Activated CD8-positive, alpha-beta memory T cell treated with anti-CD3 and anti-CD28 coated beads for 48 hours (primary cell): ENCODE measurements at regions not wholly inside any gene's neighbourhood (a gene's known extent, or its start where the extent isn't known, plus 50 kb on each side); places are given as distances from the start of the nearest gene placed in this dataset.
A peak's percentile ranks its signal among the peaks of the same experiment; 100 is the strongest.

Source experiments
- DNase-seq, 3 experiments: peaks; one replicate each; pipeline ENCODE4 v3.0.0-alpha.2; 2020; ENCODE audit warnings: low read depth in 2 of 3, low spot score in 2 of 3

DNA sequence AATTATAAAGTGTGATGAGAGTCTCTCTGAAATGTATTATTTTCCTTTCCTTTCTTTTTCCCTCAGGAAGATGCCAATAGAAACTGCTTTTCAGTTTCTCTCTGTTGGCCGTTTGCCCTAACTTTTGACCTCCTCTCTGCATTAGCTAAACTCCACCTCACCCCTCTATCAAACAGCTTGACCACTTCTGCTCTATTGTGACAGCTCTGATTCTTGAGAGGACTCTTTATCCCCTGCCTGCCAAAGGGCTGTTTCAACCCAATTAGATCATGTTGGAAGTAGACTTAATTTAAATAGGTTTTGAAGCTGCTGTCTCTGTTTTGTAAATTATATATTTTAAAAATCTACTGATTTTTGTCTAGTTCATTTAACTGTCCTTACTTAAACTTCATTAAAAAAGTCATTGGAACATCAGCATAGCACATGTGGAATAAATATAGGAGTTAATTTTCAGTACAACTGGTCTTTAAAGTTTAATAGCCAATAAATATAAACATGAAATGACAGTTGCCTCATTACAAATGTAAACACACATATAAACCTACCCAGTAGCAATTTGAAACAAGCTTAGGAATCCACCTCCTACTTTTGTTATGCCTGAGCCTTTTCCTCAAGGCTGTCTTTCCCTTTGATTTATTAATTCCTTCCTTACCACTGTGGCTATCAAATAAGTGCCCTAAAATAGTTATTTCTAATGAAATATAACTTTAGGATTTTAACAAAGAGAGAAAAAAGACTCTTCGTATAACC, 152.0 kb downstream of the CHRM3 start:
- no peak for DNase-seq

DNA sequence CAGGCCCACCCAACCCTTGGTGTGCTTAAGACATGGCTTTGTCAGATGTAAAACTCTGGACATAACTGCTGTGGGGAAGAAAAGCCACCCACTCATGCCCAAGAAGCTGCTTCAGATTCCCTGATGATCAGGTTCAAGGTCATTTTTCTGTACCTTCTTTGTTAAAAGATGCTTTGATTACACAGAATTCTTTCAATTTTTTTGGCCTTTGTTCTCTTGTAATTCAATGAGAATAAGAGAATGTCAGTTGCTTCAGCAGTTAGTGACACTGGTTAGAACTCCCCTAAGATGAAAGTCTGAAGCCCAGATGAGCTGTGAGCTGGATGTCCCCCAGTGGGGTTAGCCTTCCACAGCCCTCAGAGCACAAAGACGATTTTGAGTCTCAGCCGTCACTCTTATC, 152.7 kb downstream of the CHRM3 start:
- DNase-seq = no peak

DNA sequence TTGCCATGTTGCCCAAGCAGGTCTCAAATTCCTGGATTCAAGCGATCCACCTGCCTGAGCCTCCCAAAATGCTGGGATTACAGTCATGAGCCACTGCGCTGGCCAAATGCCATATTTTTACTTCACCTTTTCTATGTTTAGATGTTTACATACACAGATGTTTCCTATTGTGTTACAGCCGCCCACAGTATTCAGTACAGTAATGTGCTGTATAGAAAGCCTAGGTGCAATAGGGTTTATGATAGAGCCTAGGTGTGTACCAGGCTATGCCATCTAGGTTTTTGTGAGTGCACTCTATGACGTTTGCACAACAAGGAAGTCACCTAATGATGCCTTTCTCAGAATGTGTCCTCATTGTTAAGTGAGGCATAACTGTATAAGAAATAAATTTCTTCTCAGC, 153.4 kb downstream of the CHRM3 start:
- DNase-seq = no peak

DNA sequence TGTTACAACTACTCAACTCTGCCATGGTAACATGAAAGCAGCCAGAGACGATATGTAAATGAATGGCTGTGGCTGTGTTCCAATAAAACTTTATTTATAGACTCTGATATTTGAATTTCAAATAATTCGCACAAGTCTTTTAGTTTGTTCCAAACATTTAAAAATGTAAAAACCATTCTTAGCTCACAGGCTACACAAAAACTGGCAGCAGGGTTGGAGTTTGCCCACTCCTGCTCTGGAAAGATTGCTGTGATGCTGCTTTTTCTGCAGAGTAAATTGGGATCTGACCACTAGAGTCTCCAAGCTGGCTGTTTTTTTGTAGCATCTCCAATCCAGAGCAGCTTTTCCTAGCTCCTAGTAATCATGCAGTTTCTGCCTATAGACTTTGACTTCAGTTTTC, 157.5 kb downstream of the CHRM3 start:
- DNase-seq = no peak

DNA sequence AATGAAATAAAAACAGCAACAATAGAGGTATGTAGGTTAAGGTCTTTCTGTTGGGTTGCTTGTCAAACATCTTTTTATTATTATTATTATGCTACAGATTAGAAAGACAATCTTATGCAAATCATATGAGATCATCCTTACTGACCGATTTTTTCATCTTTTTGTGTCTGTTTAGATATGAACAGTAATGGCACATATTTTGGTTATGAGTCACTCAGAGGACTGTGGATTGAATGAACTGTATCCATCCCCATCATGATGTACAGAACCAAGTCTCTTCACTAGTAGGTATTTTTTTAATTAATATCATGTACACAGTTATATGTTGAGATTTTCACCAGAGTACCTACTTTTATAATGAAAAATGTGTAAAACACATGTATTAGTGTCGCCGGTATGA, 159.1 kb downstream of the CHRM3 start:
- no peak for DNase-seq

DNA sequence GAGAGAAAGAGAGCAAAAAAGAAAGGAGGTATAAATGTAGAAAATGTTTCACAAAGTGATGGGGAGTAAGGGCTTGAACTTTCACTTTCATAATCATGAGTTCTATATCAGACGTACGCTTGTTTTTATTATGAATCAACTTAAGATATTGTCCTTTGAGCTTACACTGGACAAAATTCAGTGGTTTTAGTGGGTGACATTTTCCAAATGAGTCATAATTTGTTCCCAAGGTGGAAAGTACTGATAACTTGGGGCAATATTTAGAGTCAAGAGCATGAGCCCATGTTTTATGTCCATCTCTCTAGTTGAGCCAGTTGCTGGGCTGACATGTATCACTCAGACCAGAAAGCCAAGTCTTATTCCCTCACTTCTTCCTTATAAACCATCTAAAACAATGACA, 161.6 kb downstream of the CHRM3 start:
- no peak for DNase-seq

DNA sequence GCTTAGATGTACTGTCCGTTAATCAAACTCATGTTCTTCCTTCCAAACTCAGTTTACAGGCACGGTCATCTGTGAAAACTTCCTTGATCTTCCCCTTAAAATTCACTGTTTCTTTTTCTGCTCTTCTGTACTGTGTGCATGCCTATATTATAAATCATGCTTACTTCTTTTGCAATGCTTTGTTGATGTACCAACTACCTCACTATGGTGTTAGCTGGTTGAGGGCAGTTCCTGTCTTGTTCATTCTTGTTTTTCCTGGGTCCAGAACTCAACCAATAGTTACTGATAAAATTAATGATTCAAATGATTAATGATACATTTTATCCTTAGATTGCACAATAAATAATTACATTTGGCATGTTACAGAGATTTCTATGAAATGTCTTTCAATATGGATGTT, 163.8 kb downstream of the CHRM3 start:
- no peak for DNase-seq

DNA sequence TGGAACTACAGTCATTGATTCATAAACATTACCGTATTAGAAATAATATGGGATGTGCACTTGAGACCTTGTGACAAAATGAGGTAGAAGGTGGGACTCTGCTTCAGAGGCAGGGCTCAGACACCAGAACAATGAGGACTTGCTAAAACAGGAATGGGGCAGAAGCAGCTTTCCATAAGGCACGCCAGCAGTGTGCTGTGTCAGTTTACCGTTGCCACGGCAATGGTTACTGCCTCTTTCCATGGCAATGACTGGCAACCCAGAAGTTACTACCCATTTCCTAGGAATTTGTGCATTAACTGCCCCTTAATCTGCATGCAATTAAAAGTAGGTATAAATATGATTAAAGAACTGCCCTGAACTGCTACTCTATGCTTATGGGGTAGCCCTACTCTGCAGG, 169.0 kb downstream of the CHRM3 start:
- DNase-seq = no peak

DNA sequence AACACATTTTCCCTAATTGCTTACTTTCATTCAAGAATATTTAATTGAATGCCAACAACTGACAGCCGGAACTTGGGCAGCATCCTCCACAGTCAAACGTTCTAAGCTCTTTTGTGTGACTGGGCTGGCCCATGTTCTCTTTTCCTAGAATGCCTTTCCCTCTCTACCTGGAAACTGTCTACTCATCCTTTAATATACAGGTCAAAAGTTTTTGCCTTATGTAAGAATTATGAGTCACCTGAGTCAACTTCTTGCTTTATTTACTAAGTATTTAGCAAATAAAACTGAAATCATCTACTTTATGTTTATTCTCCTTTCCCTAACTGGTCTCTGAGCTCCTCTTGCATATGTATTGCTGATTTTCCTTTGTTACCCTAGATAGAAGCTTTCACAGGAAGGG, 172.2 kb downstream of the CHRM3 start:
- no peak for DNase-seq

DNA sequence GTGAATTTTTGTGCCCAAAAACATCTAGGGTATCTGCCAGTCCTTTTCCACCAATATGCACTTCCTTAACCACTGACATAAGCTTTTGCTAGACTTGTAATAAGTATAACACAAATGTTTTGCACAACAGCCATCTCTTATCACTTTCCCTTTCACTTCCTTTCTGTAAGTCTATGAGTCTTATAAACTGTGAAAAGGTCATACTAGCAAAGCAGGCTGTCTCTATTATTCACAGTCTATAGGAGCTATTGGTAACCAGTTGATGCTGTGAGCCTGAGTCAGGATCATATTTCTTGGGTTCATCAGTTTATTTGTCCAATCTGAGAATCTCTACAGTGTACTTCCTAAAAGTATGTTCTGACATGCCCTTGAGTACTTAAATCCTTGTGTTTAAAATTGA, 172.6 kb downstream of the CHRM3 start:
- no peak for DNase-seq

DNA sequence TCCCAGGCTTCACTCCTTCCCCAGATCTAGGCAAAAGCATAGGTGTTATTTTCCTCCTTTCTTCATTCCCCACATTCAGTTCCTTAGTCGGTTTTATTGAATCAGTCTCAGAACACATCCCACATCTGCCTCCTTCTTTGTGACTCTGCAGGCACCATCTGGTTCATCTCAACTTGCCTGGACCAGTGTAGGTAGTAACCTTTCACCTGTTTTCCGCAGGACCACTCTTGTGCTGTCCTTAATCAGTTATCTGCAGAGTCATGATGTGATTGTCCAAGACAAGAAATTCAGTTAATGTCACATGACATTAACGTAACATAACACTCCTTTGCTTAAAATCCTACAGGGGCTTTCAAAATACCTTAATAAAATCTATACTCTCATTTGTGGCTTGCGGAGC, 174.6 kb downstream of the CHRM3 start:
- no peak for DNase-seq

DNA sequence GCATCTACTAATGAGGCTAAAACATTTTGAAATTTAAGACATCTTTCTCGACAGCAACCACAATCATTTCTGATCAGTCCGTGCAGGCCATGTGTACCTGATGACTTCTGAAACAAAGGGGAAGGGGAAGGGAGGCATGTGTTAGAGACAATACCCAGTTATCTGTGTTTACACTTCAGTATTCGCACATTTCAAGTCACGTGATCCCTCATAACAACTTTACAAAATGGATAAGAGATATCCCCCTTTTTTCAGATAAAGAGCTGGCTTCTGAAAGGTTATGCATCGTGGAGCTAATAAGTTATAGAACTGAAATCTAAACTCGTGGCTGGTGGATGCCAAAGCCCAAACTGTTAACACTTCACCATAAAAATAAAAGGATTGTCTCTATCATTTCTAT, 175.7 kb downstream of the CHRM3 start:
- no peak for DNase-seq

DNA sequence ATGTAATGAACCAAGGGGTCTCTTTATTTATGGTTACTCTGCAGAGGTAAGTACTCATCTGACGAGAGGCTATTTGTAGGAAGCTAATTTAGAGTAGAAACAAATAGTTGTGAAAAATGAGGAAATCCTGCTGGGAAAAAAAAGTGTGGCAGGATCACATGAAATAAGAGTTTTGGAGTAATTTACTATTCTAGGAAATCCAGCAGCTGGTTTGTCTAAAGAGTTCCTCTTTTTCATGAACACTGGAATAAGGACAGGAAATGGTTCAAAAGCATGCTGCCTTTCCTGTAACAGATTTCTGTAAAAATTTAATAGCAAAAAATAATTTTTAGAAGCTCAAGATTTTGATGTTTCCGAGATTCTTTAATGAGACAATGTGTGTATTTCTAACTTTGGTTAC, 177.3 kb downstream of the CHRM3 start:
- DNase-seq = no peak

DNA sequence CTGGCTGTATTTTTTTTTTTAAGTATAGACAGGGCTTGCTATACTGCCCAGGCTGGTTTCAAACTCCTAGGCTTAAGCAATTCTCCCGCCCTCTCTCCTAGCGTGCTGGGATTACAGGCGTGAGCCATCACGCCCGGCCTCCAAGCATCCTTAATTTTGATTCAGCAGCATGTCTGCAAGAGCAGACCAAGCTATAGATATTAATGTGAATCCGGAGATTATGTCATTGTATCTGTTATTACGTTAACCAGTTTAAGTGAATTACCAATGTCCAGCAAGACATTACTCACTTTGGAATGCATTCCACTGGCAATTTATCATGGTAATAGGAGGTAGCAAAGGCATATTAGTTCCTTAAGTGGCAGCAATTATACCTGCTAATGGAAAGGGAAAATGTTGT, 179.7 kb downstream of the CHRM3 start:
- DNase-seq = no peak

DNA sequence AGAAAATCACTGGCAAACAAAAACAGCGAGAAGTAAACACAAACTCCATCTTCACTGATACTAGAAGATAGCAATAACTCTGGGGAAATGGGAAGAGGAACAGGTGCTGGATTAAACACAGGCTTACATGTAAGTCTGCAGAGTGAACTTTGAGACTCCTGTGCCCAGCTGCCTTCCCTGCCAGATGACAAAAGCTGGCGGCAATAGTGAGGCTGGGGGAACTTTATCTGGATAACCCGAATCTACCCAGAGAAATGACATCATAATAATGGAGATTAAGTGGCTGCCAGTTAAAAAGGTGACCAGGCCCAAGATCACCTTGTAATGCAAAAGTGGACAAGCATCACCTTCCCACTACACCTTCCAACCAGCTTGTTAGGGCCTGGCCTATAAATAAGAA, 184.5 kb downstream of the CHRM3 start:
- no peak for DNase-seq

DNA sequence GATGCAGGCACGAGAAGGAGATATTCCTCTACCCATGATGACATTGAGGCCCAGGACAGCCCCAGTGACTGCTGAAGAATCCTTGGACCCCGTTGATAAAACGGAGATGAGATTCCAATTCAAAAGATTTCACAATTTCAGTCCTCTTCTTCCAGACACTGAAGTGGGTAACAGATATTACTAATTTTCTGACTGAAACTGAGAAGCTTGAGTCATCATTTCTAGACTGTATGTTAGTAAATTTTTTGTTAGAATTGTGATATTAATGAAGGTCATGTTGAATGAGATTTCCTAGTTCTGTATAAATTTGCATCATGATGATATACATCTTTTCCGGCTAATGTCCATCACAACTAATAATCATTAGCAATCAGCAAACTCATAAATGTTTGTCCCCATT, 185.8 kb downstream of the CHRM3 start:
- no peak for DNase-seq

DNA sequence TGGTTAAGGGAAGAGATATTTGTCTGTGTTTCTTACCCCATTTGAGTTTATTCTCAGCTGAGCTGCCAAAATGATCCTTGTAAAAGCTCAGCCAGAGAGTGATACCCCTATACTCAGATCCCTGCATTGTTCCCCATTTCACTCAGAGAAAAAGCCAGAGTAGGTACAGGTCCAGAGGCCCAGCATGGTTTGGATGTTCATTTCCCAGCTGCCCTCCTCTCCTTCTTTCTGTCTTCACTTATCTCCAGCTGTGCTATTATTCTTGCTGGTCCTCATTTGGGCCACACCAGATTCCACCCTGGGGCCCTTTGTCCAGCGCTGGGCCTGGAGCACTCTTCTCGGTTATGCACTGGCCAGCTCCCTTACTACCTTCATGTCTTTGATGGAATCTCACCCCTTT, 187.7 kb downstream of the CHRM3 start:
- no peak for DNase-seq

DNA sequence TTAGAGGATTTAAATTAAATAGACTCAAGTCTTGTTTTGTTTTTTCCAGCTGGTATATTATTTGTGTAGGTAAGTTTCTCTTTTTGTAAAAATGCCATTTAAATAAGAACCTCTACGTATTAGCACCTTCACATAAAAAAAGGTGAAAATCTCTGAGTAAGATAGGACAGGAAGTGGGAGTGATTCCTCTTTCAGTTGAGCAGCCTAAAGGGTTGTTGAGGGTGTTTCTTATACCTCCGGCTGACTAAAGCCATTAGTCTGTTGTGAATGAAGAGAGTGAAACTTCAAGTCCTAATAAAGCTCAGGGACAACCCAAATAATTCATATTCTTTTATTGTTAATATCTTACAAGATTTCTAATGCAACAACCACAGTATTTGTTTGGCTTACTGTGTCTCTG, 188.7 kb downstream of the CHRM3 start:
- DNase-seq = no peak

DNA sequence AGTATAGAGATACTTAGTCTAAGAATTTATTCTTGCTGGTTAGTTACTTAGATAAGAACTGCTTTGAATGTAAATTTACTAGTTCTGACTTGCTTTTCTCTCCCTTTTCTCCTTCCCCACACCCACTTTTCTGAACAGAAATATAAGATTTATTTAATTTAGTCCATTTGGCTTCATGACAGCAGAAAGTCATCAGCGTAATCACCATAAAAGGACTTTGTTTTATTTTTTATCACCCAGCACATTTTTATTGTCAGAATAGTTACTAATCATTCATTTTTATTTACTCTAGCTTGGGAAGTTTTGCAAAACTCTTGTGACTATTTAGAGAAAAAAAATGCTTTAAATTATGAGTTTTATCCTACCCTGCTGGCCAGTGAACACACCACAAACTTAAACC, 197.2 kb downstream of the CHRM3 start:
- DNase-seq = no peak

DNA sequence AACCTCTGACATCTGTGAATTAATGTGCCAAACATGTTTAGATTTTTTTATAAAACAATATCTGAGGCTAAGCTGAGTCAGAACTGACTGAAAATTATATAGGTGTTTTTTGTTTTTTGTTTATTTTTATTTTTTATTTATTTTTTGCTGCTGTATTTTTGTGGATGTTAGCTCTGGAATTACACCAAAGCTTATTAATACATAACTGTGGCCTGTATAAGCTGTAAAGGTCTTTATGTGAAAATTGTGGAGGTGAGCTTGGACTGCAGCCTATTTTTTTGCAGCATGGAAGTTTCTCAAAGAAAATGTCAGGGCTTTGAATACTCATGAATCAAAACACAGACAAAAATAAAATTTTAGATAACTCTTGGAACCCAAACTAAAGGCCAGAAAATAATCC, 199.8 kb downstream of the CHRM3 start:
- DNase-seq = no peak

DNA sequence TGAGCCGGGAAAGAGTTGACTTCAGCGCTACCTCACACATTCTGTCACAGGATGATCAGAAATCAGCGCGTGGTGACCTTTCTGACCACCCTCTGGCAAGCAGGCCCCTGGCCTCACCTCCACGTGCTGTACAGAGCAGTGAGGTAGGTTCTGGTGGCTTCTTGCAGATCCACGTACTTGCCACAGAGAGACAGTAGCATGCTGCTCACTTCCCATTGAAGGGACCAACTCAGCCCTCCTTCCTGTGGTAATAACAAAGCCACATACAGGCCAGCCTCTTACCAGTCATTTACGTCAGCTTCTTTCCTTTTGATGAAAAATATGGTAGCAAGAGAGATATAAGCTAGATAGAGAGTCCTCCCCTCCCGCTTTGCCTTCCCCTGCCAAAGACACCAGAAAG, 200.7 kb downstream of the CHRM3 start:
- peak in 1 of 3 experiments; percentile 4 for DNase-seq

DNA sequence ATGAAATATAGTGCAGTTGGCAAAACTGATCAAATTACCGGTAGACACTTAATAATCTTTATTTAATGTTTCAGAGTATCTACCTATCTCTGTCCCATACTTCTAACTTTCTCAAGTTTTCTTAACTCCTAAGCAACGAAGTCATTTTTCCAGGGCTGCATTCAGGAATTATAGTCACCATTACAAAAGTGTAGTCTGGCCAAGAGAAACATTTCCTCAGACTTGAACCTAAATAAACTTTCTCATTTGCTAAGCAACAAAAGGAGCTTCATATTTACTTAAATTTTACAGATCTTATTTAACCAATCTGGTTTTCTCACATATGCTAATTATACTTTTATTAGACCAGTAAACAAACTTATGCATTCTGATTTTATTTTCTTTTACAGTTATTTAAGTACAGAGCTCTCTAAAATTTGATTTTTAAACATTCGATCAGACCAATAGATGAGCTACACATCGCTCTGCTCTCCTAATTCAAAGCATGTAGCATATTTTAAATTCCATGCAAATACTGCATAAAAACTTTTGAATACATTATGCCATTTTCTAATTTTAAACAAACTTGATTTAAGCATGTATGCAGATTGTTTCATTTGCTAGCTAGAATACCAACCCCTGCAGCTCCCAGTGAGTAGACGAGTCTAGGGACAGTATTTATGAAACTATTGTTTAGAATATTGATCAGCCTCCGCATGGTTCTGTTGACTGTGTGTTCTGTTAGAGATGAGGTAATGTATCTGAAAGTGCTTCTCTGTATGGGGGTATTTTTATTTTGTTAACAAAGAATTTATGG, 201.4 kb downstream of the CHRM3 start:
- DNase-seq = no peak

DNA sequence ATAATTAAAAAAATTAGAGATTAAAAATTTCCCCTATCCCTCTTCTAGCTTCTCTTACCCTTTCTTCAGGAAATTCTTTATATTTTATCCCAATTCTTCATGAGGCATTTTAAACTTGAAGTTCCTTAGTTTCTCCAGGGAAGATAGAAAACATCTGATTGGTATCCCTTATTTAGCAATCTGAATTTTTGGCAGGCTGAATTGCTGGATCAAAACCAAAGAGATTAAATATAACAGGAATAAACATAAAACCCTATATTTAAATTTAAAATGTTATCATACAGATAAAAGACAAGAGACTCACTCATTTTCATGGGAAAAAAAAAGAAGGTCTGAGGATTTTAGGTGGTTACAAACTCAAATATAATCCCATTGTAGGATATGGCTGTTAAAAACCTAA, 204.2 kb downstream of the CHRM3 start:
- no peak for DNase-seq
